ENCODE measurements at regions not wholly inside any gene's neighbourhood (a gene's known extent, or its start where the extent isn't known, plus 50 kb on each side); places are given as distances from the start of the nearest gene placed in this dataset.

- dilution Hi-C loops (cut with HindIII; ENCODE audit: low sequenced_read_pairs, unreplicated experiment) = no loop called here
Measured at GRCh38 chr20:57868310-57868709, 158.5 kb upstream of the PMEPA1 start.

More at GRCh38 chr20:57868310-57868709, 158.5 kb upstream of the PMEPA1 start:
- no peak overlapping the region for H4K5ac ChIP-seq (ENCODE audit: low read depth, low read length)
- no peaks in the 10 kb centered on the region for H3K4me1 ChIP-seq (ENCODE audit: control insufficient read depth, insufficient read depth, low read length)
- ChIA-PET POLR2A (ENCODE audit: unreplicated experiment) (no interaction called here), CTCF (no interaction called here)
- no peak overlapping the region for H2BK120ac ChIP-seq (ENCODE audit: low read depth, low read length)
- H3K4ac ChIP-seq (ENCODE audit: low read depth, low read length) = no peak overlapping the region
- no peaks in the 10 kb centered on the region for H3K36me3 ChIP-seq (ENCODE audit: control insufficient read depth, insufficient read depth, low read length)
- intact Hi-C loops (cut with micrococcal nuclease) (no loop called here), in situ Hi-C loops (cut with MboI; ENCODE audit: low sequenced_read_pairs) (no loop called here)
- no peak overlapping the region for H3K18ac ChIP-seq (ENCODE audit: low read depth, low read length)
- TF ChIP-seq USF2 (IDR thresholded peaks at IDR 0.05; ENCODE audit: low read depth, low read length) = no peak
- TF ChIP-seq CTCF (conservative IDR thresholded peaks at IDR 0.05; ENCODE audit: low read depth, low read length) = no peak
- no peak for TF ChIP-seq MAZ (IDR thresholded peaks at IDR 0.05; ENCODE audit: borderline replicate concordance, low read depth, low read length)
- TF ChIP-seq RAD21 (IDR thresholded peaks at IDR 0.05; ENCODE audit: low read length) = no peak
- TF ChIP-seq CHD1 (IDR thresholded peaks at IDR 0.05; ENCODE audit: low read depth, low read length) = no peak
- no peak for TF ChIP-seq SMC3 (IDR thresholded peaks at IDR 0.05; ENCODE audit: low read depth, low read length)
- no peak for TF ChIP-seq FOS (IDR thresholded peaks at IDR 0.05; ENCODE audit: low read depth, low read length)
- TF ChIP-seq CEBPB (IDR thresholded peaks at IDR 0.05; ENCODE audit: low read depth, low read length) = no peak
- no peak for TF ChIP-seq MAFK (IDR thresholded peaks at IDR 0.05; ENCODE audit: low read depth, low read length)
- TF ChIP-seq BHLHE40 (IDR thresholded peaks at IDR 0.05; ENCODE audit: low read depth, low read length) = no peak
- no peak for TF ChIP-seq MXI1 (IDR thresholded peaks at IDR 0.05; ENCODE audit: borderline replicate concordance, low read depth, low read length)
- TF ChIP-seq ELK1 (IDR thresholded peaks at IDR 0.05; ENCODE audit: borderline replicate concordance, low read depth, low read length) = no peak
- no peak for TF ChIP-seq POLR2A (IDR thresholded peaks at IDR 0.05; ENCODE audit: low read depth, low read length)
- no peak for TF ChIP-seq NFE2L2 (IDR thresholded peaks at IDR 0.05; ENCODE audit: low read depth, low read length)
- TF ChIP-seq RFX5 (IDR thresholded peaks at IDR 0.05; ENCODE audit: low read depth, low read length) = no peak
- TF ChIP-seq RCOR1 (IDR thresholded peaks at IDR 0.05; ENCODE audit: insufficient replicate concordance, low read length) = no peak
- no peak overlapping the region for H3K23ac ChIP-seq (ENCODE audit: low read depth, low read length)
- H2AK5ac ChIP-seq (ENCODE audit: low read depth, low read length) = no peak overlapping the region
- no peak for ATAC-seq (ENCODE audit: low read depth)
- H4K8ac ChIP-seq (ENCODE audit: low read depth in 2 of 2, low read length in 2 of 2) = no peak overlapping the region
- H3K14ac ChIP-seq (replicated peaks; ENCODE audit: low read depth, low read length) = no peak overlapping the region
- H4K91ac ChIP-seq (ENCODE audit: insufficient read depth, low read depth, low read length) = no peak overlapping the region
- 80% methylated on average over 7 of the region's 15 CpGs; no CpG with 5 or more reads in 1 of the 2 experiments for WGBS, 2 experiments (ENCODE audit: extremely low coverage in 2 of 2, insufficient read length in 1 of 2)
- H2BK20ac ChIP-seq (ENCODE audit: low read depth, low read length) = no peak overlapping the region
- H3K27me3 ChIP-seq (ENCODE audit: control insufficient read depth, insufficient read depth, low read length) = peaks cover 3% of the 10 kb centered on the region; the same call in 1 of the 2 replicates
- H3K56ac ChIP-seq (ENCODE audit: extremely low read depth, insufficient read depth, low read length) = no peak overlapping the region
- H2AK9ac ChIP-seq (replicated peaks; ENCODE audit: low read depth, low read length, poor library complexity) = no peak overlapping the region
- no peak overlapping the region for H2BK5ac ChIP-seq (ENCODE audit: low read depth, low read length, poor library complexity, severe bottlenecking)
- no peak for DNase-seq
- BruUV-seq (replicated peaks) = no TSS peak
- H3K9me3 ChIP-seq (ENCODE audit: control insufficient read depth, insufficient read depth, low read length) = no peaks in the 10 kb centered on the region
- H3K79me1 ChIP-seq (ENCODE audit: low read depth in 1 of 2, low read length in 2 of 2) = no peaks in the 10 kb centered on the region
- H2BK15ac ChIP-seq (ENCODE audit: low read depth, low read length) = no peak overlapping the region
- no peak overlapping the region for H2AFZ ChIP-seq (replicated peaks; ENCODE audit: low read length, poor library complexity)
- H3K4me2 ChIP-seq (ENCODE audit: low read depth, low read length) = no peak overlapping the region
- H3K9ac ChIP-seq (ENCODE audit: low read depth, low read length) = no peak overlapping the region
- no peaks in the 10 kb centered on the region for H4K20me1 ChIP-seq (ENCODE audit: insufficient read depth, low read length)
- H3K4me3 ChIP-seq (ENCODE audit: insufficient read depth, low read depth, low read length) = no peak overlapping the region
- no peak overlapping the region for H3K27ac ChIP-seq (ENCODE audit: insufficient read depth, low read length)
- H3K9me1 ChIP-seq (ENCODE audit: insufficient read depth, low read length) = no peaks in the 10 kb centered on the region

All from IMR-90 (cell line).